ENCODE measurements at regions not wholly inside any gene's neighbourhood (a gene's known extent, or its start where the extent isn't known, plus 50 kb on each side); places are given as distances from the start of the nearest gene placed in this dataset.

DNA sequence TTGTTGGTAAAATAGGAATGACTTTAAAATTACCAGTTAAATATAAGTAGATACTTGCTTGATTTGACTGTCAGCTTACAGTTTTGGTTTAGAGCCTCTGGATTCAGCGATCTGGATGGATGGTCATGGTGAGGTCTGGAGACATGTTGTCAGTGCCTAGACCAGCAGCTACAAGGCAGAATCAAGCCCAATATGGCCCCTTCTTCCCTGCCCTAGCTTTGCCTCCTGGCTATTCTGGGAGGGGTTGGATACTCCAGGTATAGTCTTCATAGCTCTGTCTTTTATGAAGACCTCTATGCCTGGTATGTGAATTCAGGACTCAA is 166.5 kb upstream of the VIPR2 start:
- TF ChIP-seq, protein P1, sequence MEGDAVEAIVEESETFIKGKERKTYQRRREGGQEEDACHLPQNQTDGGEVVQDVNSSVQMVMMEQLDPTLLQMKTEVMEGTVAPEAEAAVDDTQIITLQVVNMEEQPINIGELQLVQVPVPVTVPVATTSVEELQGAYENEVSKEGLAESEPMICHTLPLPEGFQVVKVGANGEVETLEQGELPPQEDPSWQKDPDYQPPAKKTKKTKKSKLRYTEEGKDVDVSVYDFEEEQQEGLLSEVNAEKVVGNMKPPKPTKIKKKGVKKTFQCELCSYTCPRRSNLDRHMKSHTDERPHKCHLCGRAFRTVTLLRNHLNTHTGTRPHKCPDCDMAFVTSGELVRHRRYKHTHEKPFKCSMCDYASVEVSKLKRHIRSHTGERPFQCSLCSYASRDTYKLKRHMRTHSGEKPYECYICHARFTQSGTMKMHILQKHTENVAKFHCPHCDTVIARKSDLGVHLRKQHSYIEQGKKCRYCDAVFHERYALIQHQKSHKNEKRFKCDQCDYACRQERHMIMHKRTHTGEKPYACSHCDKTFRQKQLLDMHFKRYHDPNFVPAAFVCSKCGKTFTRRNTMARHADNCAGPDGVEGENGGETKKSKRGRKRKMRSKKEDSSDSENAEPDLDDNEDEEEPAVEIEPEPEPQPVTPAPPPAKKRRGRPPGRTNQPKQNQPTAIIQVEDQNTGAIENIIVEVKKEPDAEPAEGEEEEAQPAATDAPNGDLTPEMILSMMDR (IDR thresholded peaks at IDR 0.05; ENCODE audit: low read depth, low read length, missing input control): no peak
- TF ChIP-seq JUND (IDR thresholded peaks at IDR 0.05) (no peak), EGR1 (IDR thresholded peaks at IDR 0.05; ENCODE audit: low read depth in 2 of 2) (no peak)
- TF ChIP-seq, protein P2, sequence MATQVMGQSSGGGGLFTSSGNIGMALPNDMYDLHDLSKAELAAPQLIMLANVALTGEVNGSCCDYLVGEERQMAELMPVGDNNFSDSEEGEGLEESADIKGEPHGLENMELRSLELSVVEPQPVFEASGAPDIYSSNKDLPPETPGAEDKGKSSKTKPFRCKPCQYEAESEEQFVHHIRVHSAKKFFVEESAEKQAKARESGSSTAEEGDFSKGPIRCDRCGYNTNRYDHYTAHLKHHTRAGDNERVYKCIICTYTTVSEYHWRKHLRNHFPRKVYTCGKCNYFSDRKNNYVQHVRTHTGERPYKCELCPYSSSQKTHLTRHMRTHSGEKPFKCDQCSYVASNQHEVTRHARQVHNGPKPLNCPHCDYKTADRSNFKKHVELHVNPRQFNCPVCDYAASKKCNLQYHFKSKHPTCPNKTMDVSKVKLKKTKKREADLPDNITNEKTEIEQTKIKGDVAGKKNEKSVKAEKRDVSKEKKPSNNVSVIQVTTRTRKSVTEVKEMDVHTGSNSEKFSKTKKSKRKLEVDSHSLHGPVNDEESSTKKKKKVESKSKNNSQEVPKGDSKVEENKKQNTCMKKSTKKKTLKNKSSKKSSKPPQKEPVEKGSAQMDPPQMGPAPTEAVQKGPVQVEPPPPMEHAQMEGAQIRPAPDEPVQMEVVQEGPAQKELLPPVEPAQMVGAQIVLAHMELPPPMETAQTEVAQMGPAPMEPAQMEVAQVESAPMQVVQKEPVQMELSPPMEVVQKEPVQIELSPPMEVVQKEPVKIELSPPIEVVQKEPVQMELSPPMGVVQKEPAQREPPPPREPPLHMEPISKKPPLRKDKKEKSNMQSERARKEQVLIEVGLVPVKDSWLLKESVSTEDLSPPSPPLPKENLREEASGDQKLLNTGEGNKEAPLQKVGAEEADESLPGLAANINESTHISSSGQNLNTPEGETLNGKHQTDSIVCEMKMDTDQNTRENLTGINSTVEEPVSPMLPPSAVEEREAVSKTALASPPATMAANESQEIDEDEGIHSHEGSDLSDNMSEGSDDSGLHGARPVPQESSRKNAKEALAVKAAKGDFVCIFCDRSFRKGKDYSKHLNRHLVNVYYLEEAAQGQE (IDR thresholded peaks at IDR 0.05): no peak

Measured in liver (tissue), 3 donors.